KOPT-K1 (cell line): ENCODE measurements at regions not wholly inside any gene's neighbourhood (a gene's known extent, or its start where the extent isn't known, plus 50 kb on each side); places are given as distances from the start of the nearest gene placed in this dataset.

Experiments used
- H3K27ac ChIP-seq: fragments of 200-600 bp; sonication (generic); 2 replicates; pipeline ENCODE4 v1.5.1; 2016; ENCODE audit warnings: antibody characterized with exemption, mild to moderate bottlenecking, low read depth, low read length; ENCODE audit not compliant: poor library complexity, severe bottlenecking
- H3K36me3 ChIP-seq: fragments of 200-600 bp; sonication (generic); 2 replicates; pipeline ENCODE4 v1.5.1; 2017; ENCODE audit warnings: antibody characterized with exemption, mild to moderate bottlenecking, low read length, moderate library complexity; ENCODE audit not compliant: insufficient read depth
- H3K9me3 ChIP-seq: fragments of 200-600 bp; sonication (generic); 2 replicates; pipeline ENCODE4 v1.5.1; 2017; ENCODE audit warnings: antibody characterized with exemption, low read length, mild to moderate bottlenecking; ENCODE audit not compliant: insufficient read depth, poor library complexity, severe bottlenecking

- no peak overlapping the region for H3K27ac ChIP-seq
Observed at GRCh38 chr2:104163611-104164130, 690.2 kb upstream of the POU3F3 start.

DNA sequence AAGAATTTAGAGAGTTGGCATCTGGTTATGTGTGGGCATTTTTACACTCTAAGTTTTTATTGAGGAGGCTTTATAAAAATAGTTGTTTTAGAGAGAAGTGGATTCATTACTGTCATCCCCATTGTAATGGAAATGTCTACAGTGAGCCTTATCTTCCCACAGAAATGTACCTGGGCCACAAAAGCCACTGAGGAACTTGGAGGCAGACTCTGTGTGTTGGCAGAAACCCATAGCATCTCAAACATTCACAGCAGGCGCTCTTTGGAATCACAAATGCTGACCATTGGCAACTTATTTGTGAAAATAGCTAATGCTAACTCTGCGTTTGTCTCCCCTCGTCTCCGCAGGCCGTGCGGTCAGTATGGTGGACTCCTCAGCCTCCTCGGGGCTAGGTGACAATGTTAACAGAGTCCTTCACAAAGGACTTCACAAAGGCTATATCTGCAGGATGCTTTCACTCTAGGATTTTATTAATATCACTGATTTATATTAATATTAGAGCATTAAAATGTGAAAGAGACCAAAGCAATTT lies 689.1 kb upstream of the POU3F3 start:
- Histone ChIP-seq H3K27ac (no peak overlapping the region), H3K36me3 (no peaks in the 10 kb centered on the region), H3K9me3 (no peaks in the 10 kb centered on the region)

More at GRCh38 chr2:104163611-104164130, 690.2 kb upstream of the POU3F3 start:
- Histone ChIP-seq H3K36me3 (no peaks in the 10 kb centered on the region), H3K9me3 (no peaks in the 10 kb centered on the region)

DNA sequence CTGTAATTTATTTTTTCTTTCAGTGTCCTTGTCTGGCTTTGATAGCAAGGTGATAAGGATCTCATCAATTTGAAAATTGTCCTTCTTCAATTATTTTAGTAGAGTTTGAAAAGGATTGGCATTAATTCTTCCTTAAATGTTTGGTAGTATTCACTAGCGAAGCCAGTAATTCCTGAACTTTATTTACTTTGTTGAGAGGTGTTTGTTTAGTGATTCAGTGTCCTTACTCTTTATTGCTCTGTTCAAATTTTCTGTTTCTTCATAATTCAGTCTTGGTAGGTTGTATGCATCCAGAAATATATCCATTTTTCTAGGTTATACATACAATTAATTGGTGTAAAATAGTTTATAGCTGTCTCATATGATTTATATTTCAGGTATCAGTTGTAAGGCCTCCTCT lies 676.7 kb upstream of the POU3F3 start:
- H3K36me3 ChIP-seq, result no peaks in the 10 kb centered on the region
- H3K9me3 ChIP-seq, result no peaks in the 10 kb centered on the region
- H3K27ac ChIP-seq, result no peak overlapping the region

DNA sequence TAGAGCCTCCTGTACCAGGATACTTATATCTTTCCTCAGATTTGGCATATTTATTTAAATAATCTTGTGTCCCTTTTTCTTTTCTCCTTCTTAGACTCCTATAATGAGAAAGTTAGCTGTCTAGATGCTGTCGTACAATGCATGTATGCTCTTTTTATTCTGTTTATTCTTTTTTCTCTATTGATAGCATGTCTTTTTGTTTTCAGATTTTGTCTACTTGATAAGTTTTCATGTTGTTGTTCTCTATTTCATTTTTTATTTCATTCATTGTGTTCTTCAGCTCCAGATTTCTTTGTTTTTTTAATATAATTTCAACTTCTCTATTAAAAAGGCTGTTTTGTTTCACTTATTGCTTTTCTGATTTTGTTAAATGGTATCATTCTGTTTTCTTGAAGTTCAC lies 674.3 kb upstream of the POU3F3 start:
- H3K36me3 ChIP-seq, result no peaks in the 10 kb centered on the region
- no peak overlapping the region for H3K27ac ChIP-seq
- H3K9me3 ChIP-seq, result no peaks in the 10 kb centered on the region

- Histone ChIP-seq H3K27ac (no peak overlapping the region), H3K9me3 (no peaks in the 10 kb centered on the region), H3K36me3 (no peaks in the 10 kb centered on the region)
Observed at GRCh38 chr2:104200533-104201168, 653.3 kb upstream of the POU3F3 start.

GRCh38 chr2:104213758-104214157 lies 640.2 kb upstream of the POU3F3 start:
- H3K36me3 ChIP-seq, result no peaks in the 10 kb centered on the region
- no peak overlapping the region for H3K27ac ChIP-seq

GRCh38 chr2:104215269-104216161 lies 638.4 kb upstream of the POU3F3 start:
- Histone ChIP-seq H3K36me3 (no peaks in the 10 kb centered on the region), H3K9me3 (no peaks in the 10 kb centered on the region), H3K27ac (no peak overlapping the region)

More at GRCh38 chr2:104213758-104214157, 640.2 kb upstream of the POU3F3 start:
- no peaks in the 10 kb centered on the region for H3K9me3 ChIP-seq

GRCh38 chr2:104233591-104233990 lies 620.3 kb upstream of the POU3F3 start:
- Histone ChIP-seq H3K9me3 (no peaks in the 10 kb centered on the region), H3K27ac (no peak overlapping the region)

DNA sequence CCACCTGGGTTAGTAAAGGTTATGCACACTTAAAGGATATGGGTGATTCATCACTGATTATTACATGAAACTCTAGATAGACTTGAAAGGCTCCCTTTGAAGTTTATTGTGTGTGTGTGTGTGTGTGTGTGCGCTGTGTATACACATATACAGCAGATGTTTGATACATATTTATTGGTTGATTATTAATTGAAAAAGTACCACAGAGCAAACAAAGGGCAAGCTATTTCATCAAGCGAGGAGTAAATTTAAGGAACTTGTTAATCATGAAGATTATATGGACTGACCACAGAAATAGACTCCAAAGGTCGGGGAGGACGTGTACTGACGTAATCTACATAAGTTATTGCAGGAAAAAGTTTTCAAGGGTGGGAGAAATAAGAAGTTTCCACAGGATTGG lies 617.4 kb upstream of the POU3F3 start:
- H3K9me3 ChIP-seq, result no peaks in the 10 kb centered on the region
- no peak overlapping the region for H3K27ac ChIP-seq
- no peaks in the 10 kb centered on the region for H3K36me3 ChIP-seq

More at GRCh38 chr2:104233591-104233990, 620.3 kb upstream of the POU3F3 start:
- H3K36me3 ChIP-seq, result no peaks in the 10 kb centered on the region

GRCh38 chr2:104240984-104241383 lies 612.9 kb upstream of the POU3F3 start:
- no peaks in the 10 kb centered on the region for H3K36me3 ChIP-seq
- H3K9me3 ChIP-seq, result no peaks in the 10 kb centered on the region

GRCh38 chr2:104249629-104250028 lies 604.3 kb upstream of the POU3F3 start:
- no peaks in the 10 kb centered on the region for H3K9me3 ChIP-seq
- H3K27ac ChIP-seq, result no peak overlapping the region
- H3K36me3 ChIP-seq, result no peaks in the 10 kb centered on the region

More at GRCh38 chr2:104240984-104241383, 612.9 kb upstream of the POU3F3 start:
- no peak overlapping the region for H3K27ac ChIP-seq

DNA sequence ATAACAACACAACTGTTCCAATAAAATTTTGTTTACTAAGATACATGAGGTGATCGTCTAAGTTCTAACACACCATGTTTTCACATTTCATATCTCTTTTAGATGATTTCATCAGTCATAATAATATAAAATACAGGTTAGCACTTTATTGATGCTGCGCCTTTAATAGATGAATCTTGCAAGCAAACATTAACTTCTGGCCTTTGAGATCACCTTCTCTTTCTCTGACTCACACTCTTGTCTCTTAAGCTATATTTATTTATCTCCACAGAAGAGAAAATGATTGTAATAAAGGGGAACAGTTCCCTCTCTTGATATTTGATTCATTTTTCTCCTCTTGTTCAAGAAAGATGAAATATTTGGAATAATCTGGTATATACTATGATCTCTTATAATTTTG lies 603.3 kb upstream of the POU3F3 start:
- H3K9me3 ChIP-seq, result no peaks in the 10 kb centered on the region
- no peaks in the 10 kb centered on the region for H3K36me3 ChIP-seq
- H3K27ac ChIP-seq, result no peak overlapping the region

GRCh38 chr2:104254017-104254416 lies 599.9 kb upstream of the POU3F3 start:
- no peak overlapping the region for H3K27ac ChIP-seq
- H3K9me3 ChIP-seq, result no peaks in the 10 kb centered on the region

DNA sequence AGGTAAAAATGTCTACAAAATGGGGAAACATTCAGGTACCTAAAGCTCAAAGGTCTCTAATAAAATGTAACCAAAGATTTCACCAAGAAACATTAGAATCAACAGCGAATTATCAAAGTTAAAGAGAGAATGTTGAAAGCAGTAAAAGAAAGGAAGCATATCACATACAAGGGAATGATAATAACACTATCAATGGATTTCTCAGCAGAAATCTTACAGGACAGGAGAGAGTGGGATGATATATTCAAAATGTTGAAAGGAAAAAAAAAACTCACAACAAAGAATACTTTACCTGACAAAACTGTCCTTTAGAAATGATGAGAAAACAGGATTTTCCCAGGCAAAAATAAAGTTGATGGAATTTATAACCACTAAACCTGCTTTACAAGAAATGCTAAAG lies 591.2 kb upstream of the POU3F3 start:
- H3K9me3 ChIP-seq, result peaks cover 15% of the 10 kb centered on the region
- H3K27ac ChIP-seq, result no peak overlapping the region
- H3K36me3 ChIP-seq, result no peaks in the 10 kb centered on the region

More at GRCh38 chr2:104254017-104254416, 599.9 kb upstream of the POU3F3 start:
- H3K36me3 ChIP-seq, result no peaks in the 10 kb centered on the region

- Histone ChIP-seq H3K9me3 (no peaks in the 10 kb centered on the region), H3K36me3 (no peaks in the 10 kb centered on the region), H3K27ac (no peak overlapping the region)
Observed at GRCh38 chr2:104279646-104280045, 574.3 kb upstream of the POU3F3 start.
